Vagina (tissue), 2 donors: ENCODE measurements at regions not wholly inside any gene's neighbourhood (a gene's known extent, or its start where the extent isn't known, plus 50 kb on each side); places are given as distances from the start of the nearest gene placed in this dataset.

Experiments
- DNase-seq, 2 donors: peaks; one replicate each; pipeline ENCODE4 v3.0.0-alpha.2; 2017; ENCODE audit errors: extremely low spot score in 2 of 2
- H3K27ac ChIP-seq: fragments of 200-600 bp; sonication (generic); one replicate; pipeline ENCODE4 v1.5.1; 2019
- H3K27me3 ChIP-seq: fragments of 200-600 bp; sonication (generic); one replicate; pipeline ENCODE4 v1.5.1; 2019
- H3K36me3 ChIP-seq, 2 donors: fragments of 200-600 bp; sonication (generic); one replicate each; pipeline ENCODE4 v1.5.1; 2017 to 2019
- H3K4me1 ChIP-seq: fragments of 200-600 bp; sonication (generic); one replicate; pipeline ENCODE4 v1.5.1; 2019
- H3K4me3 ChIP-seq, 2 donors: fragments of 200-600 bp; sonication (generic); 1 replicate in 1 of 2; 2 replicates in 1 of 2; pipeline ENCODE4 v1.5.1; 2016 to 2019
- H3K9me3 ChIP-seq: fragments of 200-600 bp; sonication (generic); one replicate; pipeline ENCODE4 v1.5.1; 2019
- POLR2A ChIP-seq, 2 donors: fragments of 450-650 bp; IDR thresholded peaks; one replicate each; pipeline ENCODE4 v1.6.1; 2017; ENCODE audit warnings: antibody characterized with exemption in 2 of 2, mild to moderate bottlenecking in 2 of 2, moderate library complexity in 2 of 2
- POLR2AphosphoS5 ChIP-seq, 2 donors: sonication (generic); formaldehyde crosslinking; IDR thresholded peaks; one replicate each; pipeline ENCODE4 v1.9.0; 2017; ENCODE audit warnings: antibody characterized with exemption in 2 of 2, mild to moderate bottlenecking in 2 of 2, low read depth in 1 of 2; ENCODE audit not compliant: insufficient read depth in 1 of 2
- intact Hi-C: fragments of 100-400 bp; cut with DNase I; formaldehyde crosslinking; loops from one replicate; pipeline ENCODE4 v1.15.1; 2023
- TF ChIP-seq, protein P1 (sequence below), 3 experiments: fragments of 450-650 bp in 2 of 3; fragments of 200-600 bp in 1 of 3; sonication (generic) in 1 of 3; IDR thresholded peaks; one replicate each; pipeline ENCODE4 v1.5.1; 2017 to 2019; ENCODE audit warnings: antibody characterized with exemption in 3 of 3, mild to moderate bottlenecking in 2 of 3, moderate library complexity in 2 of 3

DNA sequence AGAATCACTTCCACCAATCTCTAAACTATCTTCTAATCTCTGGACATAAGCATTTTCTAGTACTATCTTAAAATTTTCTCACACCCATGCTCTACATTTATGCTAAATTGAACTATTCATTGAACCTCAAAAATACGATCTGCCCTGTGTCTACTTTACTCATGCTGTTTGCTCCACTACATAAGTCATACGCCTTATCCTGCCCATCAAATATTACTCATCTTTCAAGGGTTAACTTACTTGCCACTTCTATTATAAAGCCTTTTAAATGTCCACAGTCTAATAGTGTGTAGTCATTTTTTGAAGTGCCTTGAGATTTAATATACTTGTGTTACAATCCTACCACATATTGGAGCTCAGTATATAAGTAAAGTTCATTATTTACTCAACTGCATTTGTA, 727.7 kb upstream of the SLIT2 start:
- Histone ChIP-seq H3K27ac (no peak overlapping the region), H3K36me3 (no peaks in the 10 kb centered on the region), H3K4me3 (no peak overlapping the region), H3K9me3 (no peaks in the 10 kb centered on the region), H3K4me1 (no peaks in the 10 kb centered on the region), H3K27me3 (no peaks in the 10 kb centered on the region)
- TF ChIP-seq, protein P1, sequence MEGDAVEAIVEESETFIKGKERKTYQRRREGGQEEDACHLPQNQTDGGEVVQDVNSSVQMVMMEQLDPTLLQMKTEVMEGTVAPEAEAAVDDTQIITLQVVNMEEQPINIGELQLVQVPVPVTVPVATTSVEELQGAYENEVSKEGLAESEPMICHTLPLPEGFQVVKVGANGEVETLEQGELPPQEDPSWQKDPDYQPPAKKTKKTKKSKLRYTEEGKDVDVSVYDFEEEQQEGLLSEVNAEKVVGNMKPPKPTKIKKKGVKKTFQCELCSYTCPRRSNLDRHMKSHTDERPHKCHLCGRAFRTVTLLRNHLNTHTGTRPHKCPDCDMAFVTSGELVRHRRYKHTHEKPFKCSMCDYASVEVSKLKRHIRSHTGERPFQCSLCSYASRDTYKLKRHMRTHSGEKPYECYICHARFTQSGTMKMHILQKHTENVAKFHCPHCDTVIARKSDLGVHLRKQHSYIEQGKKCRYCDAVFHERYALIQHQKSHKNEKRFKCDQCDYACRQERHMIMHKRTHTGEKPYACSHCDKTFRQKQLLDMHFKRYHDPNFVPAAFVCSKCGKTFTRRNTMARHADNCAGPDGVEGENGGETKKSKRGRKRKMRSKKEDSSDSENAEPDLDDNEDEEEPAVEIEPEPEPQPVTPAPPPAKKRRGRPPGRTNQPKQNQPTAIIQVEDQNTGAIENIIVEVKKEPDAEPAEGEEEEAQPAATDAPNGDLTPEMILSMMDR (IDR thresholded peaks at IDR 0.05) = no peak
- TF ChIP-seq POLR2AphosphoS5 (IDR thresholded peaks at IDR 0.05; ENCODE audit: insufficient read depth in 1 of 2, low read depth in 1 of 2) = no peak
- TF ChIP-seq POLR2A (IDR thresholded peaks at IDR 0.05) = no peak
- DNase-seq = no peak
- intact Hi-C loops = no loop called here

DNA sequence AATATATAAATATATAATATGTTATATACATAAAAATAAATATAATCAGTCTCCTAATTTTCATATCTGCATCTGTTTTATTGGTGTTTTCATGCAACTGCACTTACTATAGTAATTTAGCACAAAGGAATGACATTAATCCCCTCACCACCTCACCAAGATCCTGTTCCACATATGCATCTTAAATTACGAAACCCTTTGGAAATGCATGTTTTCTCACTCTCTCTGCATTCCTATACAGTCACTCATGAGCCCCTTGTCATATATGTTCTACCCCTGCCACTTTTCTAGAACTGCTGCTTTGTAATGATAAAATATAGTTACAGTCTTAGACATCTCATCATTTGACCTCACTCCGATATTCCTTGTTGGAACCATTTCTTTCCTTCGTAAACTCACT, 728.7 kb upstream of the SLIT2 start:
- Histone ChIP-seq H3K4me1 (no peaks in the 10 kb centered on the region), H3K36me3 (no peaks in the 10 kb centered on the region), H3K4me3 (no peak overlapping the region), H3K27ac (no peak overlapping the region), H3K27me3 (no peaks in the 10 kb centered on the region), H3K9me3 (no peaks in the 10 kb centered on the region)
- no peak for DNase-seq
- TF ChIP-seq, protein P1 (IDR thresholded peaks at IDR 0.05) = no peak
- TF ChIP-seq POLR2A (IDR thresholded peaks at IDR 0.05) (no peak), POLR2AphosphoS5 (IDR thresholded peaks at IDR 0.05; ENCODE audit: insufficient read depth in 1 of 2, low read depth in 1 of 2) (no peak)
- intact Hi-C loops = no loop called here

DNA sequence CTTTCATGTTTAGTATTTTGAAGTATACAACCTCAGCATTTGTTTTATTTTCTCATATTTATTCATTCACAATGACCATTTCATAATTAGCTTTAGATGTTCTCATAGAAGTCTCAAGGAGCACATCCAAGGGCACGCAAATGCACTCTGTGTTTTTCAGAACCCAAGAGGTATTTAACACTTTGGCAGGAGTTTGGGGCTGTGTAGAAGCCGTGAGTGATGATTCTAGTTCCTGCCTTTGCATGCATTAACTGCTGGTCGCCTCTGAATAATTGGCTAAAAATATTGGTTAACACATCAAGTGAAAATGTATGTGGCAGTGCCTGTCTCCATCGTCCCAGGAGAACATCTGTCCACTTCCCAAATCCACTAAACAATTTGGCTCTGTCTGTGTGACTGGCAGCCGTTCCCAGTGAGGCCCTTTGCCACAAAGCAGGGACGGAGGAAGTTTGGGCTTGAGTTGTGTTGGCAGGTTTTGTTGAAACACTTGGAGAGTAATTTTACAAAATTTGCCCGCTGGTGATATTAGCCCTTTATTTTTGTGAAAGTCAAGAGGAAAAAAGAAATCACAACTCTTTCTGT, 730.7 kb upstream of the SLIT2 start:
- H3K36me3 ChIP-seq = no peaks in the 10 kb centered on the region
- no peak for DNase-seq
- TF ChIP-seq POLR2A (IDR thresholded peaks at IDR 0.05) = no peak
- TF ChIP-seq, protein P1 (IDR thresholded peaks at IDR 0.05) = no peak
- no peak for TF ChIP-seq POLR2AphosphoS5 (IDR thresholded peaks at IDR 0.05; ENCODE audit: insufficient read depth in 1 of 2, low read depth in 1 of 2)
- intact Hi-C loops = no loop called here
- H3K27me3 ChIP-seq = no peaks in the 10 kb centered on the region
- no peaks in the 10 kb centered on the region for H3K9me3 ChIP-seq
- no peak overlapping the region for H3K27ac ChIP-seq
- H3K4me1 ChIP-seq = no peaks in the 10 kb centered on the region
- no peak overlapping the region for H3K4me3 ChIP-seq

DNA sequence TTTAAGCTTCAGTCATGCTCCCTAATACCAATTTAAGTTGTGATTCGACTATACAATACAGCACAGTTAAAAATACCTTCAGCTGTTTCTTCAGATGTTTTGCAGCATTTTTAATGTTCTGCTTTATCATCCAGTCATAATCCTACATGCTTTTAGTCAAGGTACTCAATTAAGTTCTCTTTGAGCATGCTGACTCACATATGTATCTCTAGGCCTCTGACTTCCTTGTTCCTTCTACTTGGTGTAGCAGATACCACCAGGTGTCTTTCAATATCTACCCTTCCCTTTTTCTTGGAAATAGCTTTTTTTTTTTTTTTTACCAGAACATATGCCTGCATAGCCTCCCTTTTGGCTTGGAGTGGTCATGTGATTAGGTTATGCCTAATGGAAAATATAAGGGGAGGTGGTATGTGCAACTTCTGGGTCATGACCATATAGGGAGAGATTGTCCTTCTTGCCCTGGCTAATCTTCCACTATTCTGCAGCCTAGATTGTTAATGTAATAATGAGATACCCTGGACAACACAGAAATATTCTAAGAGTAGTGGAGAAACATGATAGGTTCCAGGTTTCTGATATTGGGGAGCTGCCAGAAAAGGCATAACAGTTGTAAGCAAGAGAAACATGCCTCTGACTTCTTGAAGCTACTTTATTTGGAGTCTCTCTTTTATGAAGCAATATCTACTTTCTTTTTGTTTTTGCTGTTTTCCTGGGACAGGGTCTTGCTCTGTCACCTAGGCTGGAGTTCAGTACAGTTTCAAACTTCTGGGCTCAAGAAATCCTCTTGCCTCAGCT, 737.2 kb upstream of the SLIT2 start:
- TF ChIP-seq, protein P1 (IDR thresholded peaks at IDR 0.05) = no peak
- TF ChIP-seq POLR2A (IDR thresholded peaks at IDR 0.05) = no peak
- no peak for TF ChIP-seq POLR2AphosphoS5 (IDR thresholded peaks at IDR 0.05; ENCODE audit: insufficient read depth in 1 of 2, low read depth in 1 of 2)
- Histone ChIP-seq H3K9me3 (no peaks in the 10 kb centered on the region), H3K27ac (no peak overlapping the region), H3K4me3 (no peak overlapping the region), H3K27me3 (no peaks in the 10 kb centered on the region), H3K36me3 (no peaks in the 10 kb centered on the region), H3K4me1 (no peaks in the 10 kb centered on the region)
- DNase-seq = no peak
- intact Hi-C loops = no loop called here

DNA sequence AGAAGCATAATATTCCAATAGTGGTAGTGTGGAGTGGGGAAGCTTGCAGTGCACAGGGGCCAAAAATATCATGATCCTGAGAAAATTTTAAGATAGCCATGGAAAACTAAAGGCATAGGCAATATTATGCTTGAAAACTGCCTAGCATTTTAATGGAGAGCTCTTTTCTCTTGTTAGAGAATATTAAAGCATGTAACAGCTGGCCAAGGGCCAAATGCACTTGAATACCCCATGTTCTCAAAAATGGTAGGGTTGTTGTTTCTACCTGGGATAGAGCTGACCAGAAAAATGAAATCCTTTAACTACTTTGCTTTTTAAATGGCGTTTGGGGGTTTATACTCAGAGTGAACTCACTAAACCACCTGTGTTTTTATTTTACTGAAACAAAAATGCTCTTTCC, 739.6 kb upstream of the SLIT2 start:
- H3K36me3 ChIP-seq = no peaks in the 10 kb centered on the region
- TF ChIP-seq, protein P1 (IDR thresholded peaks at IDR 0.05) = no peak
- no peak for TF ChIP-seq POLR2AphosphoS5 (IDR thresholded peaks at IDR 0.05; ENCODE audit: insufficient read depth in 1 of 2, low read depth in 1 of 2)
- TF ChIP-seq POLR2A (IDR thresholded peaks at IDR 0.05) = no peak
- no peaks in the 10 kb centered on the region for H3K9me3 ChIP-seq
- no peak overlapping the region for H3K4me3 ChIP-seq
- H3K4me1 ChIP-seq = no peaks in the 10 kb centered on the region
- DNase-seq = no peak
- no peak overlapping the region for H3K27ac ChIP-seq
- H3K27me3 ChIP-seq = no peaks in the 10 kb centered on the region
- intact Hi-C loops = no loop called here
